Mucosa of descending colon (tissue), 3 donors: ENCODE measurements at regions not wholly inside any gene's neighbourhood (a gene's known extent, or its start where the extent isn't known, plus 50 kb on each side); places are given as distances from the start of the nearest gene placed in this dataset.

Source experiments
- ATAC-seq: fragments of 200-7000 bp; cut with Tn5 transposase; one replicate; pipeline ENCODE4 v1.9.1; 2020; ENCODE audit warnings: mild to moderate bottlenecking, moderate library complexity
- DNase-seq, 3 donors: peaks; one replicate each; pipeline ENCODE4 v3.0.0-alpha.2; 2020
- H3K36me3 ChIP-seq: fragments of 200-600 bp; one replicate; pipeline ENCODE4 v1.8.0; 2021; ENCODE audit warnings: low read depth, mild to moderate bottlenecking
- H3K4me1 ChIP-seq: fragments of 200-600 bp; one replicate; pipeline ENCODE4 v1.8.0; 2021; ENCODE audit warnings: low read depth, mild to moderate bottlenecking
- H3K4me3 ChIP-seq: fragments of 200-600 bp; one replicate; pipeline ENCODE4 v1.8.0; 2021; ENCODE audit warnings: mild to moderate bottlenecking
- H3K9me3 ChIP-seq: fragments of 200-600 bp; one replicate; pipeline ENCODE4 v1.8.0; 2021; ENCODE audit warnings: mild to moderate bottlenecking
- CTCF ChIP-seq: fragments of 200-600 bp; IDR thresholded peaks from one replicate; pipeline ENCODE4 v1.8.0; 2022; ENCODE audit warnings: antibody characterized with exemption, mild to moderate bottlenecking
- intact Hi-C, 2 donors: fragments of 100-400 bp; cut with DNase I in 1 of 2; cut with micrococcal nuclease in 1 of 2; formaldehyde crosslinking; loops; one replicate each; pipeline versions ENCODE4 v1.11.0 to v1.11.1; 2022; cut with DNase I, micrococcal nuclease
- donor health status: DM: no; HTN: no; CAD: no; lungs with moderate emphysema.
- donor health status: DM: no; HTN: no; CAD: no.
- donor health status: DM: no; HTN: yes; CAD: no.

DNA sequence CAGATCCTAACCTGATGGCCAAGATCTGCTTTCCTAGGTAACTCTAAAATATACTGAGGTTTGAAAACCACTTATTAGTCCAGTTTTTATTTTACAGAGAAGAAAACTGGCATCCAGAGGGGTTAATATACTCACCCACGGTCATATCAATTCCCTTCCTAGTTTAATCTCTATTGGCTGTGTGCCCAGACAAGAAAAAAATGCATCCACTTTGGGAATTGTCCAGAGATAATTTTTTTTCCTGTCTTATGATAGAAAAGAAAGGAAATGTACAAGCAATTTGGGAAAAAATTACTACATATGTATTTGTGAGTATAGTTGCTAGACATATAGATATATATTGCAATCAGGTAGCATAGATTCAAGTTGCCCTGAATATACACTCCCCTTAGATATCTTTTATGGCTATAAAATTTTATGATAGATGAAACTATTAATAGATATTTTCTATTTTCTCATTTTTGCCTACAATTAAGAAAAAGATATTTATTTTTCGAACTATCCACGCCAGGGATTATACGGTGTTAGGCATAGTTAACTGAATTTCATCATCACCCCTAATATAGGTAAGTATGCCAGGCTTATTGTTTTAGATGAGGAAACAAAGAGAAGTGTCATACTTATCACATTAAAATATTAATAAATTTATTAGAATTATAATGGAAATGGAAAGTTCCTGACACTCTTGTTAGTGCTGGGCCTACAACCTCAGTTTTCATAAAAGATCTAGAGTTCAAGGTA lies 100.5 kb upstream of the SLC38A2 start:
- no peaks in the 10 kb centered on the region for H3K9me3 ChIP-seq
- TF ChIP-seq CTCF = no peak
- no peak overlapping the region for H3K4me3 ChIP-seq
- intact Hi-C loops = loop anchor here in 1 of 2 donors (10.0 kb wide), 1 partner anchor 182 kb away; no protein-coding TSS in a partner anchor
- ATAC-seq = no peak
- DNase-seq = peak in 1 of 3 donors; percentile 56
- H3K36me3 ChIP-seq = no peaks in the 10 kb centered on the region
- H3K4me1 ChIP-seq = peaks cover 13% of the 10 kb centered on the region

DNA sequence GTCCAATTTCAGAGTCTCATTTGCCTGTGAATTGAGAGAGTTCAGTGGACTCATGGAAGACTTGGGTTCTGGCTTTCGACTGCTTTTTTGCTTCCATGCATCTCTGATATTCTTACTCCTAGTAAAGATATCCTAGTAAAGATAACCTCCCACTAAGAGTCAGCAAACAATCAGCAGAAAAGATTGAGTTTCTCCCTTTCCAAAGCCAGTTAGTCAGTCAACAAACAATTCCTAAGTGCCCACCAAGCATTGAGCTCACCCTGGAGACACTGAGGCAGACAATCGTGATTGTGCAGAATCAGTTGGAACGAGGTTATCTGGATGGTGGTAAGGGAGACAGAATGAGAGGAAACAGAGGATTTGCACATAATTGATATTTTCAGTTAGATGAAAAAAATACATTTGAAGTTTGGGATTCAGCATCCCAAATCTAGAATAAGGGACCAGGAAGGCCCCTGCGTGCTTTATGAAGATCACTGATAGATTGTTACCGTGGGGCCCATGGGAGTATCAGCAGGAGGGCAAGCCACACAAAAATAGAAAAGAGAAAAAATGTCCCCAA lies 99.7 kb upstream of the SLC38A2 start:
- Histone ChIP-seq H3K9me3 (no peaks in the 10 kb centered on the region), H3K4me3 (no peak overlapping the region), H3K36me3 (no peaks in the 10 kb centered on the region), H3K4me1 (peaks cover 13% of the 10 kb centered on the region)
- no peak for DNase-seq
- no peak for ATAC-seq
- intact Hi-C loops = loop anchor here in 1 of 2 donors (10.0 kb wide), 1 partner anchor 183 kb away; no protein-coding TSS in a partner anchor
- no peak for TF ChIP-seq CTCF

DNA sequence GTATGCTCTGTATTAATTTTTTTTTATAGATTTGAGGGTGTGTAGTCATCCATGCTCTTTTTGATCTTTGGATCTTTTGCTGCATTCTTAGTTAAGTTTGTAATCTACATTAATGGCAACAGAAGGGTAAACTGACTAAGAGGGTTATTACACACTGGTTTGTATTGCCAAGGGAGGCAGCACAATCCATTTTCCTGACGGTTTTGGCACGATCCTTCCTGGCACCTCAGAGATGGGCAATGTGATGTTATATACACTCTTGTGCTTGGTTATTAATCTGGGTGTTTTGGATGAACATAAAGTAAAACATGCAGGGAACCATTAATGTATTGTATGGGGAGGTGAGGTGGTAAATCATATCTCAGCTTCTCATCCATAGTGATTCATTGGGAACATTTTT lies 98.8 kb upstream of the SLC38A2 start:
- peaks cover 13% of the 10 kb centered on the region for H3K4me1 ChIP-seq
- no peaks in the 10 kb centered on the region for H3K9me3 ChIP-seq
- no peak for TF ChIP-seq CTCF
- no peak overlapping the region for H3K4me3 ChIP-seq
- DNase-seq = no peak
- H3K36me3 ChIP-seq = no peaks in the 10 kb centered on the region
- no peak for ATAC-seq
- intact Hi-C loops = loop anchor here in 1 of 2 donors (10.0 kb wide), 1 partner anchor 183 kb away; no protein-coding TSS in a partner anchor

DNA sequence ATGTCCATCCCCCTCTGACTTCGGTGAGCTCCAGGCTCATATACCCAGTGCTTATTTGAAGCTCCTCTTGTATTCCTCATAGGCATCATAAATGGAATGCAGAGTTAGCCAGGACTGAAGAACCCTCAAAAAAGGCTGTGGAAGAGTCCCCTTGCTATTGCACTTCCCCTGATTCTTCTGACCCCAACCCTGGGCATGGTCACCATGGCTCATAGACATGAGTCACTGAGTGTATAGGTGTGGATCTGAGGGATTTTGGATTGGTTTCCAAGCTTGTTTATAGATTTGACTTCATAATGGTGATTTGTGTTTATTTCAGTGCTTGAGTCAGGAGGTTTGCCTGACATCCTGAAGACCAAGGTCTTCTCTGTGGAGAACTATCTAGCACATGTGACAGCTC lies 98.4 kb upstream of the SLC38A2 start:
- no peak for ATAC-seq
- H3K4me1 ChIP-seq = peaks cover 13% of the 10 kb centered on the region
- no peak overlapping the region for H3K4me3 ChIP-seq
- H3K36me3 ChIP-seq = no peaks in the 10 kb centered on the region
- no peak for TF ChIP-seq CTCF
- no peak for DNase-seq
- H3K9me3 ChIP-seq = no peaks in the 10 kb centered on the region
- intact Hi-C loops = loop anchor here in 1 of 2 donors (10.0 kb wide), 1 partner anchor 184 kb away; no protein-coding TSS in a partner anchor

GRCh38 chr12:46470036-46470627 lies 97.6 kb upstream of the SLC38A2 start:
- Histone ChIP-seq H3K36me3 (no peaks in the 10 kb centered on the region), H3K4me1 (peaks cover 13% of the 10 kb centered on the region), H3K9me3 (no peaks in the 10 kb centered on the region), H3K4me3 (no peak overlapping the region)
- intact Hi-C loops = loop anchor here in 1 of 2 donors (10.0 kb wide), 1 partner anchor 185 kb away; no protein-coding TSS in a partner anchor
- DNase-seq (peak in 1 of 3 donors; percentile 11), ATAC-seq (no peak)
- TF ChIP-seq CTCF = no peak
